Aorta (tissue), 5 donors: ENCODE measurements at regions not wholly inside any gene's neighbourhood (a gene's known extent, or its start where the extent isn't known, plus 50 kb on each side); places are given as distances from the start of the nearest gene placed in this dataset.

ENCODE experiments used
- ATAC-seq: fragments of 200-7000 bp; cut with Tn5 transposase; one replicate; pipeline ENCODE4 v1.9.1; 2022; ENCODE audit warnings: moderate library complexity; ENCODE audit not compliant: low FRiP score
- DNase-seq, 2 donors: peaks; one replicate each; pipeline ENCODE4 v3.0.0-alpha.2; 2020
- H3K27ac ChIP-seq, 2 donors: one replicate each; pipeline ENCODE4 v1.5.1; 2013; ENCODE audit warnings: low read length in 2 of 2, mild to moderate bottlenecking in 2 of 2, moderate library complexity in 2 of 2, control low read depth in 1 of 2, inconsistent platforms in 1 of 2, low read depth in 1 of 2
- H3K27me3 ChIP-seq, 2 donors: one replicate each; pipeline ENCODE4 v1.6.1; 2013; ENCODE audit warnings: control low read depth in 1 of 2, low read length in 1 of 2, mild to moderate bottlenecking in 1 of 2, moderate library complexity in 1 of 2; ENCODE audit not compliant: insufficient read depth in 2 of 2, control insufficient read depth in 1 of 2
- H3K36me3 ChIP-seq, 2 donors: one replicate each; pipeline ENCODE4 v1.6.1; 2013; ENCODE audit warnings: control low read depth in 1 of 2, low read length in 1 of 2, mild to moderate bottlenecking in 1 of 2; ENCODE audit not compliant: insufficient read depth in 2 of 2, control insufficient read depth in 1 of 2
- H3K4me1 ChIP-seq, 2 donors: one replicate each; pipeline ENCODE4 v1.6.1; 2013; ENCODE audit warnings: low read length in 2 of 2, control low read depth in 1 of 2, mild to moderate bottlenecking in 1 of 2, moderate library complexity in 1 of 2; ENCODE audit not compliant: insufficient read depth in 2 of 2, control insufficient read depth in 1 of 2
- H3K4me3 ChIP-seq, 2 donors: one replicate each; pipeline ENCODE4 v1.5.1; 2013; ENCODE audit warnings: low read length in 2 of 2, control low read depth in 1 of 2, mild to moderate bottlenecking in 1 of 2
- H3K9me3 ChIP-seq: one replicate; pipeline ENCODE4 v1.6.1; 2013; ENCODE audit warnings: mild to moderate bottlenecking, low read length; ENCODE audit not compliant: control insufficient read depth
- WGBS, 2 donors: extraction: QIAGEN DNeasy Blood & Tissue Kit; methylation state at CpG; one replicate each; pipeline ENCODE4 v1.1.7; 2013; 5-methylcytosine and 5-hydroxymethylcytosine counted together
- intact Hi-C, 2 donors: fragments of 100-400 bp; cut with DNase I; formaldehyde crosslinking; loops; one replicate each; pipeline versions ENCODE4 v1.14.2 to v1.15.0; 2022
- donor health status: healthy with polysubstance abuse.
- donor health status: Bipolar disorder and iron deficiency.
- donor health status: DM: no; HTN: no; CAD: no.
- donor health status: DM: no; HTN: no; CAD: no.
- donor health status: DM: yes; HTN: yes; CAD: no.

- ATAC-seq (no peak), DNase-seq (no peak)
- Histone ChIP-seq H3K27ac (peak overlapping the region in 1 of 2 donors; percentile 8), H3K27me3 (no peaks in the 10 kb centered on the region), H3K9me3 (no peaks in the 10 kb centered on the region), H3K36me3 (no peaks in the 10 kb centered on the region), H3K4me1 (no peaks in the 10 kb centered on the region), H3K4me3 (no peak overlapping the region)
- WGBS, 2 donors, result 49 to 71% methylated on average over 2 of the region's 2 CpGs
- intact Hi-C loops, result loop anchor here in 1 of 2 donors (10.0 kb wide), 2 partner anchors 68 to 92 kb away; no protein-coding TSS in a partner anchor
These were observed 75.9 kb upstream of the CPEB2 start for GRCh38 chr4:14926368-14926767.

- WGBS, 2 donors, result 90 to 97% methylated on average over 1 of the region's 1 CpG
- intact Hi-C loops, result loop anchor here in 1 of 2 donors (10.0 kb wide), 2 partner anchors 67 to 93 kb away; no protein-coding TSS in a partner anchor
These were observed 74.2 kb upstream of the CPEB2 start for GRCh38 chr4:14928035-14928434.

GRCh38 chr4:14929669-14930068, 72.6 kb upstream of the CPEB2 start:
- intact Hi-C loops, result loop anchor here in 1 of 2 donors (10.0 kb wide), 2 partner anchors 65 to 95 kb away; no protein-coding TSS in a partner anchor
- H3K27ac ChIP-seq, result no peak overlapping the region
- no peaks in the 10 kb centered on the region for H3K36me3 ChIP-seq
- ATAC-seq (no peak), DNase-seq (no peak)
- WGBS, 2 donors, result 98 to 100% methylated on average over 1 of the region's 1 CpG
- H3K27me3 ChIP-seq, result no peaks in the 10 kb centered on the region
- no peaks in the 10 kb centered on the region for H3K9me3 ChIP-seq
- H3K4me3 ChIP-seq, result no peak overlapping the region
- H3K4me1 ChIP-seq, result no peaks in the 10 kb centered on the region

More at GRCh38 chr4:14928035-14928434, 74.2 kb upstream of the CPEB2 start:
- no peaks in the 10 kb centered on the region for H3K27me3 ChIP-seq
- ATAC-seq, result no peak
- H3K4me3 ChIP-seq, result no peak overlapping the region
- no peak overlapping the region for H3K27ac ChIP-seq
- H3K9me3 ChIP-seq, result no peaks in the 10 kb centered on the region
- H3K4me1 ChIP-seq, result no peaks in the 10 kb centered on the region
- DNase-seq, result no peak
- no peaks in the 10 kb centered on the region for H3K36me3 ChIP-seq

- Histone ChIP-seq H3K4me3 (no peak overlapping the region), H3K4me1 (no peaks in the 10 kb centered on the region), H3K27ac (no peak overlapping the region), H3K36me3 (no peaks in the 10 kb centered on the region), H3K9me3 (no peaks in the 10 kb centered on the region), H3K27me3 (no peaks in the 10 kb centered on the region)
- ATAC-seq (no peak), DNase-seq (no peak)
- WGBS, 2 donors, result 71 to 73% methylated on average over 9 of the region's 9 CpGs
- intact Hi-C loops, result no loop called here
These were observed 67.4 kb upstream of the CPEB2 start for GRCh38 chr4:14934704-14935390.

- Histone ChIP-seq H3K36me3 (no peaks in the 10 kb centered on the region), H3K4me1 (no peaks in the 10 kb centered on the region), H3K4me3 (no peak overlapping the region), H3K27ac (no peak overlapping the region), H3K27me3 (no peaks in the 10 kb centered on the region), H3K9me3 (no peaks in the 10 kb centered on the region)
- WGBS, 2 donors, result 44 to 56% methylated on average over 7 of the region's 7 CpGs
- ATAC-seq (no peak), DNase-seq (no peak)
- intact Hi-C loops, result no loop called here
These were observed 58.5 kb upstream of the CPEB2 start for GRCh38 chr4:14943749-14944148.

GRCh38 chr4:14952352-14952751, 49.9 kb upstream of the CPEB2 start:
- H3K36me3 ChIP-seq, result no peaks in the 10 kb centered on the region
- DNase-seq, result no peak
- H3K27me3 ChIP-seq, result no peaks in the 10 kb centered on the region
- H3K9me3 ChIP-seq, result no peaks in the 10 kb centered on the region
- H3K4me3 ChIP-seq, result no peak overlapping the region
- ATAC-seq, result no peak
- no peak overlapping the region for H3K27ac ChIP-seq
- intact Hi-C loops, result no loop called here
- H3K4me1 ChIP-seq, result no peaks in the 10 kb centered on the region
